ENCODE measurements at regions not wholly inside any gene's neighbourhood (a gene's known extent, or its start where the extent isn't known, plus 50 kb on each side); places are given as distances from the start of the nearest gene placed in this dataset.
"Not testable (repeated sequence)": the region's sequence is repeated elsewhere in the genome, so short reads cannot be mapped to it uniquely, and the experiment has no call there.

- no peak for TF ChIP-seq NFIC (IDR thresholded peaks at IDR 0.05; ENCODE audit: low read length)
- no peak for TF ChIP-seq MED1 (CRISPR knock-in tag; IDR thresholded peaks at IDR 0.05)
- no peak for TF ChIP-seq ZNF547 (CRISPR knock-in tag; IDR thresholded peaks at IDR 0.05)
- no peak for TF ChIP-seq ZNF282 (IDR thresholded peaks at IDR 0.05; ENCODE audit: partially characterized antibody)
Measured at GRCh38 chr12:28097221-28097620, 93.0 kb upstream of the CCDC91 start (continued).

DNA sequence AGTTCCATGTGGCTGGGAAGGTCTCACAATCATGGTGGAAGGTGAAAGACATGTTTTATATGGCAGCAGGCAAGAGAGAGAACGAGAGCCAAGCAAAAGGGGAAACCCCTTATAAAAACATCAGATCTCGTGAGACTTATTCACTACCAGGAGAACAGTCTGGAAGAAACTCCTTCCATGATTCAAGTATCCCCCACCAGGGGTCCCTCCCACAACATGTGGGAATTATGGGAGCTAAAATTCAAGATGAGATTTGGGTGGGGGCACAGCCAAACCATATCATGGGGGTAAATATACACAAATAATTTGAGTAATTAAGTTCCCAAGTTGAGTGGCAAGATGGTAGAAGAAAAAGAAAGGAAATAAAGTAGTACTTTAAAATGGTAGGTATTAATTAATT lies 91.0 kb upstream of the CCDC91 start:
- intact Hi-C loops (cut with micrococcal nuclease; ENCODE audit: unreplicated experiment); DNase-seq (ENCODE audit: low spot score); in situ Hi-C loops (cut with HindIII; ENCODE audit: extremely low pct_ligation_motif_present, low pct_unique_long_range_greater_than_20kb); H3K9ac ChIP-seq (ENCODE audit: insufficient read depth, low read depth, low read length); ATAC-seq; CTCF ChIA-PET (ENCODE audit: low intra/inter-chr PET ratio, low total read pairs); FAIRE-seq; BruUV-seq (replicated peaks); H3K9me3 ChIP-seq (ENCODE audit: low read length); H4K20me1 ChIP-seq (ENCODE audit: insufficient read depth, low read length); H3K4me2 ChIP-seq (ENCODE audit: low read depth, low read length); H3K36me3 ChIP-seq (replicated peaks in 1 of 2; ENCODE audit: control insufficient read depth in 1 of 2, insufficient read depth in 2 of 2, low read length in 2 of 2); H3K27ac ChIP-seq (ENCODE audit: extremely low read length, insufficient read depth, low read length); H3K4me3 ChIP-seq (replicated peaks in 1 of 3; ENCODE audit: insufficient read depth in 1 of 3, low read depth in 2 of 3, low read length in 3 of 3); H3K4me1 ChIP-seq (ENCODE audit: insufficient read depth, low read length); H3K27me3 ChIP-seq (ENCODE audit: control insufficient read depth in 1 of 2, insufficient read depth in 2 of 2, low read length in 2 of 2); H3K79me2 ChIP-seq (ENCODE audit: insufficient read depth, low read length); POLR2A ChIA-PET; H2AFZ ChIP-seq (ENCODE audit: low read length): not testable (repeated sequence)
- WGBS (ENCODE audit: low lambda C conversion rate): 10% methylated on average over 2 of the region's 2 CpGs

DNA sequence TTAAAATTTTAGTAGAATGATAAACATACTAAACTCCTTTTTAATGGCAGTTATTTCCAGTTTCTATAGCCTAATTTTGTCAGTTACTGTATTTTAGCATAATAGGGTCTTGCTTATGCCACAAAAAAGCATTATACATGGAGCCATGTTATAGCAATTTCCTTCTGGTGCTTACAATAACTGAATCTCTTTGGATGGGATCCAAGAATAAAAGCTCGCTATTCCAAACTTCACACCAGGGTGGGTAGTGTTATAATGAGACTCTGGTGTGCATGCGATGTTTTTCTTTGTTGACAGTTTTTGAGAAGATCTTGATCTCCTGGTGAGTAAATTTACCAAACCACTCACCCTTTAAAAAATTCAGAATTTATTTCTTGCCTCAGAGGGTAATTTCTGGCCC lies 90.4 kb upstream of the CCDC91 start:
- POLR2A ChIA-PET: no interaction called here
- WGBS (ENCODE audit: low lambda C conversion rate): 50% methylated on average over 2 of the region's 2 CpGs
- H3K9ac ChIP-seq (ENCODE audit: insufficient read depth, low read depth, low read length): no peak overlapping the region
- CTCF ChIA-PET (ENCODE audit: low intra/inter-chr PET ratio, low total read pairs): no interaction called here
- in situ Hi-C loops (cut with HindIII; ENCODE audit: extremely low pct_ligation_motif_present, low pct_unique_long_range_greater_than_20kb): no loop called here
- no peaks in the 10 kb centered on the region for H4K20me1 ChIP-seq (ENCODE audit: insufficient read depth, low read length)
- no peak for DNase-seq (ENCODE audit: low spot score)
- H3K36me3 ChIP-seq (replicated peaks in 1 of 2; ENCODE audit: control insufficient read depth in 1 of 2, insufficient read depth in 2 of 2, low read length in 2 of 2): no peaks in the 10 kb centered on the region
- no peak overlapping the region for H3K4me2 ChIP-seq (ENCODE audit: low read depth, low read length)
- FAIRE-seq: no peak
- intact Hi-C loops (cut with micrococcal nuclease; ENCODE audit: unreplicated experiment): no loop called here
- no peak for ATAC-seq
- H3K4me3 ChIP-seq (replicated peaks in 1 of 3; ENCODE audit: insufficient read depth in 1 of 3, low read depth in 2 of 3, low read length in 3 of 3): no peak overlapping the region
- H3K9me3 ChIP-seq (ENCODE audit: low read length): no peaks in the 10 kb centered on the region
- no peak overlapping the region for H2AFZ ChIP-seq (ENCODE audit: low read length)
- H3K27me3 ChIP-seq (ENCODE audit: control insufficient read depth in 1 of 2, insufficient read depth in 2 of 2, low read length in 2 of 2): no peaks in the 10 kb centered on the region
- BruUV-seq (replicated peaks): no TSS peak
- H3K27ac ChIP-seq (ENCODE audit: extremely low read length, insufficient read depth, low read length): no peak overlapping the region
- no peaks in the 10 kb centered on the region for H3K79me2 ChIP-seq (ENCODE audit: insufficient read depth, low read length)
- no peaks in the 10 kb centered on the region for H3K4me1 ChIP-seq (ENCODE audit: insufficient read depth, low read length)
- no peak for TF ChIP-seq KMT2A (CRISPR knock-in tag; IDR thresholded peaks at IDR 0.05)
- TF ChIP-seq U2AF2 (IDR thresholded peaks at IDR 0.05; ENCODE audit: low read depth, low read length): no peak
- no peak for TF ChIP-seq HNRNPUL1 (IDR thresholded peaks at IDR 0.05; ENCODE audit: low read depth, low read length)
- TF ChIP-seq ZNF687 (CRISPR knock-in tag; IDR thresholded peaks at IDR 0.05): no peak
- TF ChIP-seq SSRP1 (CRISPR knock-in tag; IDR thresholded peaks at IDR 0.05): no peak
- no peak for TF ChIP-seq RNF2 (conservative IDR thresholded peaks at IDR 0.05; ENCODE audit: low read depth)
- no peak for TF ChIP-seq ZFP90 (CRISPR knock-in tag; IDR thresholded peaks at IDR 0.05; ENCODE audit: borderline replicate concordance)
- TF ChIP-seq ZNF292 (CRISPR knock-in tag; IDR thresholded peaks at IDR 0.05; ENCODE audit: borderline replicate concordance, low read depth): no peak
- no peak for TF ChIP-seq ZNF296 (CRISPR knock-in tag; conservative IDR thresholded peaks at IDR 0.05)
- TF ChIP-seq ZNF552 (CRISPR knock-in tag; IDR thresholded peaks at IDR 0.05; ENCODE audit: borderline replicate concordance): no peak
- no peak for TF ChIP-seq KLF13 (CRISPR knock-in tag; IDR thresholded peaks at IDR 0.05)
